Stimulated activated CD8-positive, alpha-beta memory T cell treated with anti-CD3 and anti-CD28 coated beads, Interleukin-7, amount 100 ng/mL, for 4 hours (primary cell): ENCODE measurements at regions not wholly inside any gene's neighbourhood (a gene's known extent, or its start where the extent isn't known, plus 50 kb on each side); places are given as distances from the start of the nearest gene placed in this dataset.

Experiments used
- DNase-seq, 2 donors: peaks; one replicate each; pipeline ENCODE4 v3.0.0-alpha.2; 2020; ENCODE audit warnings: low read depth in 2 of 2

DNA sequence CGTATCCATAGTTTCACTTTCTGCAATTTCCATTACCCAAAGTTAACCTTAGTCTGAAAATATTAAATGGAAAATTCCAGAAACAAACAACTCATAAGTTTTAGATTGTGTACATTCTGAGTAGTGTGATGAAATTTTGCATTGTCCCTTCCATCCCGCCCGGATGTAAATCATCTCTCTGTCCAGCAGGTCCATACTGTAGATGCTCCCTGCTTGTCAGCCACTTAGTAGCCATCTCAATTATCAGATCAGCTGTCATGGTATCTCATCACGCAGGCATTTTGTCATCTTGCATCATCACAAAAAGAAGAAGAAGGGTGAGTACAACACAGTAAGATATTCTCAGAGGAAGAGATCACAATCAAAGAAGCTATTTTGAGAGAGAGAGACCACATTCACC is 185.0 kb upstream of the STK17B start:
- no peak for DNase-seq

DNA sequence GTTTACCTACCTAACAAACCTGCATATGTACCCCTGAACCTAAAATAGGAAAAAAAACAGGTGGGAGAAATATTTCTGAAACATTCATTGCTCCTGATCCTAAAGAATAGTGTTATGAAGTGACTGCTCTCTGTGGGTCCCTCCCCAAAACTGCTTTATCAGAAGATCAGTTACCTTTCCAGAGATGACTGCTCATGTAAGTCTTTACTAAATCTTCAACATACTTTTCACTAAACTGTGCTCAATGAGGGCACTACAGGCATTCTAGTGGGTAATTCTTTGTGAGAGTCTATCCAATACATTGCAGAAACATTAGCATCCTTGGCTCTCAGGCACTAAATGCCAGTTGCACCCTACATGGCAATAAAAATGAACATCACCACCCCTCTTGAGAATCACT is 189.3 kb upstream of the STK17B start:
- no peak for DNase-seq

DNA sequence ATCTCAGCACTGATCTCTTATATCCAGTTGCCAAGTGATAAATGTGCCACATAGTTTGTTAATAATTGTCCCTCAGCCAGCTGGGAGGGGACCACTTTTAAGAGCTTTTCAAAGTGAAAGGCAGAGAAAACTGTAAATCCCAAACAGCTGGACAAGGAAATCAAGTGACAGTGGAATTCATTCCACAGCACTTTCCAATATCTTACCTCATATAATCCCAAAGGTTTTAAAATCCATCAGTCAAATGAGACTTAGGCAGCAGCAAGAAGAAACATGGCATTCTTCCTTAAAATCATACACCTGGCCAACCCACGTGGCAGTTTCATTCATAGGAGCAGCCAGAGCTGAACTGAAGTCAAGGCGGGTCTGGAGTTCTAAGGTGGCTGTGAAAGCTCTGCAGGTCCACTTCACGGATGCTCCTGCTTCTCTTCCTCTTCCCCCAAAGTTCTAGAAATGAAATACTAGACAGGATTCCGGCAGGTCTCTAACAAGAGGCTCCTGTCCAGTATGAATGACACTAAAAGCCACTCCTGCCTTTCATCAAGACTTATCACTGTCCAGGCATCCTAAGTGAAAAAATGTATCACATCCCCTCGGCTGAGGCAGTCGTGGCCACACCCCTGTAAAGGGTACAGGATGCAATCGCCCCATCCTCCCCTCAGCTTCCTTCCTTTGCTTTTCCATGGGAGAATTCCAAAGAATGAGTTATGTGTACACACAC is 190.4 kb upstream of the STK17B start:
- no peak for DNase-seq

GRCh38 chr2:196362973-196363549 is 191.7 kb upstream of the STK17B start:
- no peak for DNase-seq

DNA sequence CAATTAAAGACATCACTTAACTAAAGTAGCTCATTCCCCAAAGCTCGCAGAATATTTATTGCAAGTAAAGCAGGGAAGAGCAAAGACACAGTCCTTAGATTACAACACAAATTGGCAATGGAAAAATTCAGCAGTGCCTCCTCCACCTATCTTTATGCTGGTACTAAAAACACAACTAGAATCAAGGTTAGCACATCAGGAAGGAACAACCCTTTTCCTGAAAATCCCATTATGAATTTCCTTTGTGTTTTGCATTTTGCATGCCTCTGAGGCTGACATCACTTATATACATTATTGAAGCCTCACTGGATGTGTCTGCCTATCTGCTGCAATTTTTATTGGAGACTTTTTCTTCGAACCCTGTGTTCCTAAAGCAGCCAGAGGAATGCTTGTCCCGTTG is 193.8 kb upstream of the STK17B start:
- no peak for DNase-seq

- no peak for DNase-seq
These were observed 194.5 kb upstream of the STK17B start for GRCh38 chr2:196365923-196366322.

DNA sequence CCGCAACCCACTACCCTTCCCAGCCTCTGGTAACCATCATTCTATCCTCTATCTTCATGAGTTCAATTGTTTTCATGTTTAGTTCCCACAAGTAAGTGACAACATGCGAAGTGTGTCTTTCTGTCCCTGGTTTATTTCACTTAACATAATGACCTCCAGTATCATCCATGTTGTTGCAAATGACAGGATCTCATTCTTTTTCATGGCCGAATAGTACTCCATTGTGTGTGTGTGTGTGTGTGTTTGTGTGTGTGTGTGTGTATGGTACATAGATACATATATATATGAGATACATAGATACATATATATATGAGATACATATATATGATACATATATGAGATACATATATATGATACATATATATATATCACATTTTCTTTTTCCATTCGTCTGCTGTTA is 196.3 kb upstream of the STK17B start:
- DNase-seq = no peak

DNA sequence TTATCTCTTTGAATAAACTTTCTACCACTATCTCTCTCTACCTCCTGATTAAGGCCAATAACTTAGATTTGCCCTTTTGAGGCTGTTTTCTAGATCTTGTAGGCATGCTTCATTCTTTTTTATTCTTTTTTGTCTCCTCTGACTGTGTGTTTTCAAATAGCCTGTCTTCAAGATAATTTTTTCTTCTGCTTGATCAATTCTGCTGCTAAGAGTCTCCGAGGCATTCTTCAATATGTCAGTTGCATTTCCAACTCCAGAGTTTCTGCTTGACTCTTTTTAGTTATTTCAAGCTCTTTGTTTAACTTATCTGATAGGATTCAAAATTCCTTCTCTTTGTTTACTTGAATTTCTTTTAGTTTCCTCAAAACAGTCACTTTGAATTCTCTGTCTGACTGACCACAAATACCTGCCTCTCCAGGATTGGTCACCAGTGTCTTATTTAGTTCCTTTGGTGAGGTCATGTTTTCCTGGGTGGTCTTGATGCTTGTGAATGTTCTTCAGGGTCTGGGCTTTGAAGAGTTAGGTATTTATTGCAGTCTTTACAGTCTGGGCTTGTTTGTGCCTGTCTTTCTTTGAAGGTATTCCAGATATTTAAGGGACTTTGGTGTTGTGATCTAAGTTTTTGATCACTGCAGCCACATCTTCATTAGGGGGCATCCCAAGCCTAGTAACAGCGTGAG is 197.3 kb upstream of the STK17B start:
- no peak for DNase-seq

DNA sequence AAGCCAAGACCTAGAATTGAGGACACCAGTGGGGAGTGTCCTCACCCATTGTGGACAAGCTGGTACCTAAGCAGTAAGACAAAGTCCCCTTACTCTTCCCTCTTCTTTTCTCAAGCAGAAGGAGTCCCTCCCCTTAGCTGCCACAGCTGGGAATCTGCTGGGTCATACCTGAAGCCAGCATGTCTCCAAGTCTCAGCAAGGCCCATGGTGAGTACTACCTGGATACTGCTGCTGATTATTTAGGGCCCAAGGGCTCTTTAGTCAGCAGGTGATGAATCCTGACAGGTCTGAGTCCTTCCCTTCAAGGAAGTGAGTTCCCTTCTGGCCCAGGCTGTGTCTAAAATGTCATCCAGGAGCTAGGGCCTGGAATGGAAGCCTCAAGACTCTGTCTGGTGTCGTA is 198.6 kb upstream of the STK17B start:
- no peak for DNase-seq

GRCh38 chr2:196370381-196370780 is 199.0 kb upstream of the STK17B start:
- DNase-seq = no peak

DNA sequence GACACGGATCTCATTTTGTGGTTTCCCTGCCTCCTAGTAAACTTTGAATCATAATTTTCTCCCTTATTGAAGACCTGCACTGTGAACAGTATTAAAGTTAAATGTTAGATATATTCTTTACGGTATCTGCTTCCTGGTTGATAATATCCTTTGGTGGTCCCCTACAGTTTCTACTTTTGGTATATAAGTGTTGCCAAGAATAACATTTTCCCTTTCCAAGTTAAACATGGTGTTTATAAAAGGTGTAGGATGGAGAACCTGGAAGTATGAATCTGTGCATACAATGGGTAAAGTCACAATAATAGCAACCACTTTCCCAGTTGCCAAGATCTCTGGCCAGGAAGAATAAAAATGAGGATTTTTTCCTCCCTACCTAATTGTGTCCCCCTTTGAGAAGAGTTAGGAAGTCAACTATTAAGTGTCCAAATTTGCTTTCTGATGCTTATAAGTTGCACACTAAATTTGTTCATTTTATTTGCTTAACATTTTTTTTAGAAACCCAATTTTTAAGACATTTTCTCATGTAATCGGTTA is 201.0 kb upstream of the STK17B start:
- no peak for DNase-seq

- no peak for DNase-seq
These were observed 201.7 kb upstream of the STK17B start for GRCh38 chr2:196372811-196373664.

DNA sequence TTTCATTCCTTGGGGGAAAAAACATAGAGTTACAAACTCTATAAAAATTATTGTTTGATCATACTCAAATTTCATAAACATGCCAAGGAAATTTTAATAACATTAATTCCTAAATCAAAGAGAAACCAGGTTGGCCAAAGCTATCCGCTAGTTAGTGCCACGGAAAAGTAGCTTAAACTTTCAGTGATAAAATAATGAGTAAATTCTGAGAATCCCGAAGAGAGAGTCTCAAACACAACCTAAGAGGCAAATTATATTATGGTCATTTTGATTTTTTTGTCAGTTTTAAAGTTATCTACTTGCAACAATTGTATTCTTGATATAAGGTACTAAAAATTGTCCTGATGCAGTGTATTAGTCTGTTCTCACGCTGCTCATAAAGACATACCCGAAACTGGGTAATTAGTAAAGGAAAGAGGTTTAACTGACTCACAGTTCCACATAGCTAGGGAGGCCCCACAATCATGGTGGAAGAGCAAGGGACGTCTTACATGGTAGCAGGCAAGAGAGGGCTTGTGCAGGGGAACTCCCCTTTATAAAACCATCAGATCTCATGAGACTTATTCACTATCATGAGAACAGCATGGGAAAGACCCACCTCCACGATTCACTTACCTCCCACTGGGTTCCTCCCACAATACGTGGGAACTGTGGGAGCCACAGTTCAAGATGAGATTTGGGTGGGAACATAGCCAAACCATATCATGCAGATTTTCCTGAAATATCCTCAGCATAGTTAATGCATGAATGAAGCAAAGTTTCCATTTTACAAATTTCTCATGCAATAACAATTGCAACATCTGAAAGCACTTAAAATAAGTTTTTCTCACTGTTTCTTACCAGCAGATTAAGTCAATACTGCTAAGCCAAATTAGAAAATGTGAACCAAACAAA is 205.9 kb upstream of the STK17B start:
- no peak for DNase-seq

GRCh38 chr2:196379600-196379999 is 208.2 kb upstream of the STK17B start:
- no peak for DNase-seq

GRCh38 chr2:196380098-196380497 is 208.7 kb upstream of the STK17B start:
- no peak for DNase-seq

DNA sequence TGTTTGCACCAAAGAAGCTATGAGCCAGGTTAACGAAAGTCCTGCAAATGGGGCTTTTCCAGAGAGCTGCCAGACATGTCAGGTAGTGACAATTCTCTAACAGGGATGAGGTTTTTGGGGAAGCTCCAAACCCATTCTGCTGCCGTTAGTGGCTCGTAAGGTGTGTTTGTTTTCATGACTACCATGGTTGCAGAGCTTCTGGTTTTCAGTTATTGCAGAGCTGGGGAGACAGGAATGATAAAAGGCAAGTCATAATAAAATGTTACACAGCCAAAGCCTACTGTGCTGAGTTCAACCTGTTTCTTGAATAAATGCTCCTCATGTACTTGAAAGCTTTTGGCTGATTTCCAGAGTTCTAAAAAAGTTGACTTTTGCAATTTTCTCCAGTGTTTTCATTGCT is 209.2 kb upstream of the STK17B start:
- DNase-seq = no peak

GRCh38 chr2:196381464-196381863 is 210.1 kb upstream of the STK17B start:
- no peak for DNase-seq

GRCh38 chr2:196383799-196384198 is 212.4 kb upstream of the STK17B start:
- no peak for DNase-seq

DNA sequence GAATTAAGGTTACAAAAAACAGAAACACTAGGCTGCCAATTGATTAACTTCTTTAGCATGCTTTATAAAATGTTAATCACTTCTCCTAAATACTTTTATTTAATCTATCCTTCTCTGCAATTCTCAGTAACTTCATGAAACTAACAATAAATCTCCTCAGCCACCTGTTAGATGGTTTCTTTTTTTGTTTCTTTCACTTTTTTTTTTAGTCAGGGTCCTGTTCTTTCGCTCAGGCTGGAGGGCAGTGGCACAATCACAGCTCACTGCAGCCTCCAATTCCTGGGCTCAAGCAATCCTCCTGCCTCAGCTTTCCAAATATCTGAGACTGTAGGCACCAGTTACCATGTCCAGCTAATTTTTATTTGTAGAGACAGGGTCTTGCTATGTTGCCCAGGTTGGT is 213.4 kb upstream of the STK17B start:
- no peak for DNase-seq

DNA sequence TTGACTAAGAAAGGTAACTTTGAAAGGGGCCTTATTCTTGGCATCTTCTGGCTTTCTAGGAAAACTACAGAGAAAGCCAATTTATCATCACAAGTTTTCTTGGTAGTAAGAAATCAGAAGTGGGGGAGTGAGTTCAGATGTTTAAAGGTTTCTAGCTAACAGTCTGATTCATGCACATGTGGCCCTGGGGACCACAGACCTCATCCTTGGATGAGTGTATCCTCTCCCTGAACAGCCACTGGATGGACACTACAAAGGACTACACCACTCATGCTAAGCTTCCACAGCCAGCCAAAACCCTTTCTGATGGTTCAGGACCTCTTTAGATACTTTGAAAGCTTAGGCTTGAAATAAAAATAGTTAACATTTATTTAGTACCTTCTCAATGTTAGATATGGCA is 218.3 kb upstream of the STK17B start:
- no peak for DNase-seq
